GM18907 (cell line): ENCODE measurements at regions not wholly inside any gene's neighbourhood (a gene's known extent, or its start where the extent isn't known, plus 50 kb on each side); places are given as distances from the start of the nearest gene placed in this dataset.
"Not testable (repeated sequence)": the region's sequence is repeated elsewhere in the genome, so short reads cannot be mapped to it uniquely, and the experiment has no call there.

Source experiments
- ATAC-seq: cut with Tn5 transposase; IDR thresholded peaks from one replicate; pipeline ENCODE4 v1.9.1; 2021; ENCODE audit warnings: mild to moderate bottlenecking, moderate library complexity; ENCODE audit not compliant: unreplicated experiment

- ATAC-seq, result no peak
These were observed 173.4 kb downstream of the NDUFS4 start for GRCh38 chr5:53733853-53734252.

- ATAC-seq, result no peak
These were observed 177.7 kb downstream of the NDUFS4 start for GRCh38 chr5:53738105-53738504.

GRCh38 chr5:53739111-53739510 is 178.7 kb downstream of the NDUFS4 start:
- ATAC-seq, result no peak

GRCh38 chr5:53749621-53750020 is 189.2 kb downstream of the NDUFS4 start:
- no peak for ATAC-seq

- ATAC-seq, result not testable (repeated sequence)
These were observed 191.8 kb downstream of the NDUFS4 start for GRCh38 chr5:53752282-53752681.

- no peak for ATAC-seq
These were observed 206.2 kb downstream of the NDUFS4 start for GRCh38 chr5:53766673-53767072.

GRCh38 chr5:53777864-53778618 is 217.6 kb downstream of the NDUFS4 start:
- ATAC-seq, result peak; percentile 61

GRCh38 chr5:53779541-53779981 is 219.1 kb downstream of the NDUFS4 start:
- ATAC-seq, result peak; percentile 74

GRCh38 chr5:53782620-53783019 is 222.2 kb downstream of the NDUFS4 start:
- no peak for ATAC-seq

- ATAC-seq, result no peak
These were observed 223.3 kb downstream of the NDUFS4 start for GRCh38 chr5:53783624-53784228.

- no peak for ATAC-seq
These were observed 224.2 kb downstream of the NDUFS4 start for GRCh38 chr5:53784596-53784995.

- no peak for ATAC-seq
These were observed 225.5 kb downstream of the NDUFS4 start for GRCh38 chr5:53785924-53786323.

- ATAC-seq, result no peak
These were observed 229.6 kb downstream of the NDUFS4 start for GRCh38 chr5:53790026-53790425.

- no peak for ATAC-seq
These were observed 231.9 kb downstream of the NDUFS4 start for GRCh38 chr5:53792338-53792737.

- ATAC-seq, result not testable (repeated sequence)
These were observed 239.2 kb downstream of the NDUFS4 start for GRCh38 chr5:53799644-53800043.

- not testable (repeated sequence) for ATAC-seq
These were observed 248.0 kb downstream of the NDUFS4 start for GRCh38 chr5:53808392-53808791.

GRCh38 chr5:53814819-53815218 is 254.4 kb downstream of the NDUFS4 start:
- ATAC-seq, result no peak

GRCh38 chr5:53815471-53815870 is 255.0 kb downstream of the NDUFS4 start:
- no peak for ATAC-seq

GRCh38 chr5:53817183-53817582 is 256.7 kb downstream of the NDUFS4 start:
- ATAC-seq, result no peak

- no peak for ATAC-seq
These were observed 259.0 kb downstream of the NDUFS4 start for GRCh38 chr5:53819482-53819881.

- ATAC-seq, result peak; percentile 66
These were observed 259.8 kb downstream of the NDUFS4 start for GRCh38 chr5:53820119-53820801.

- peak; percentile 95 for ATAC-seq
These were observed 260.3 kb downstream of the NDUFS4 start for GRCh38 chr5:53820802-53821171.
